NB4 (cell line): ENCODE measurements at regions not wholly inside any gene's neighbourhood (a gene's known extent, or its start where the extent isn't known, plus 50 kb on each side); places are given as distances from the start of the nearest gene placed in this dataset.

Source experiments
- DNase-seq: peaks from one replicate; pipeline ENCODE4 v3.0.0; 2010; ENCODE audit warnings: low read depth
- H3K4me3 ChIP-seq: one replicate; pipeline ENCODE4 v1.5.1; 2011; ENCODE audit warnings: mild to moderate bottlenecking, low read depth, low read length, moderate library complexity
- MYC ChIP-seq: IDR thresholded peaks from 2 replicates; pipeline ENCODE4 v1.6.1; 2011; ENCODE audit warnings: low read depth, low read length
- POLR2A ChIP-seq: IDR thresholded peaks from 2 replicates; pipeline ENCODE4 v1.6.1; 2011; ENCODE audit warnings: mild to moderate bottlenecking; ENCODE audit not compliant: insufficient read length; ENCODE audit errors: extremely low read depth
- TF ChIP-seq, protein P1 (sequence below): IDR thresholded peaks from one replicate; pipeline ENCODE4 v1.5.1; 2012; ENCODE audit warnings: low read depth, low read length
- TF ChIP-seq, protein P2 (sequence below): IDR thresholded peaks from 2 replicates; pipeline ENCODE4 v1.6.1; 2011; ENCODE audit warnings: low read depth, low read length

- DNase-seq = no peak
- H3K4me3 ChIP-seq = no peak overlapping the region
- TF ChIP-seq POLR2A (no peak), MYC (no peak)
- TF ChIP-seq, protein P1, sequence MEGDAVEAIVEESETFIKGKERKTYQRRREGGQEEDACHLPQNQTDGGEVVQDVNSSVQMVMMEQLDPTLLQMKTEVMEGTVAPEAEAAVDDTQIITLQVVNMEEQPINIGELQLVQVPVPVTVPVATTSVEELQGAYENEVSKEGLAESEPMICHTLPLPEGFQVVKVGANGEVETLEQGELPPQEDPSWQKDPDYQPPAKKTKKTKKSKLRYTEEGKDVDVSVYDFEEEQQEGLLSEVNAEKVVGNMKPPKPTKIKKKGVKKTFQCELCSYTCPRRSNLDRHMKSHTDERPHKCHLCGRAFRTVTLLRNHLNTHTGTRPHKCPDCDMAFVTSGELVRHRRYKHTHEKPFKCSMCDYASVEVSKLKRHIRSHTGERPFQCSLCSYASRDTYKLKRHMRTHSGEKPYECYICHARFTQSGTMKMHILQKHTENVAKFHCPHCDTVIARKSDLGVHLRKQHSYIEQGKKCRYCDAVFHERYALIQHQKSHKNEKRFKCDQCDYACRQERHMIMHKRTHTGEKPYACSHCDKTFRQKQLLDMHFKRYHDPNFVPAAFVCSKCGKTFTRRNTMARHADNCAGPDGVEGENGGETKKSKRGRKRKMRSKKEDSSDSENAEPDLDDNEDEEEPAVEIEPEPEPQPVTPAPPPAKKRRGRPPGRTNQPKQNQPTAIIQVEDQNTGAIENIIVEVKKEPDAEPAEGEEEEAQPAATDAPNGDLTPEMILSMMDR = no peak
- TF ChIP-seq, protein P2, sequence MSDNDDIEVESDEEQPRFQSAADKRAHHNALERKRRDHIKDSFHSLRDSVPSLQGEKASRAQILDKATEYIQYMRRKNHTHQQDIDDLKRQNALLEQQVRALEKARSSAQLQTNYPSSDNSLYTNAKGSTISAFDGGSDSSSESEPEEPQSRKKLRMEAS = no peak
These were observed 86.3 kb upstream of the MBOAT2 start for GRCh38 chr2:9089831-9090230.

DNA sequence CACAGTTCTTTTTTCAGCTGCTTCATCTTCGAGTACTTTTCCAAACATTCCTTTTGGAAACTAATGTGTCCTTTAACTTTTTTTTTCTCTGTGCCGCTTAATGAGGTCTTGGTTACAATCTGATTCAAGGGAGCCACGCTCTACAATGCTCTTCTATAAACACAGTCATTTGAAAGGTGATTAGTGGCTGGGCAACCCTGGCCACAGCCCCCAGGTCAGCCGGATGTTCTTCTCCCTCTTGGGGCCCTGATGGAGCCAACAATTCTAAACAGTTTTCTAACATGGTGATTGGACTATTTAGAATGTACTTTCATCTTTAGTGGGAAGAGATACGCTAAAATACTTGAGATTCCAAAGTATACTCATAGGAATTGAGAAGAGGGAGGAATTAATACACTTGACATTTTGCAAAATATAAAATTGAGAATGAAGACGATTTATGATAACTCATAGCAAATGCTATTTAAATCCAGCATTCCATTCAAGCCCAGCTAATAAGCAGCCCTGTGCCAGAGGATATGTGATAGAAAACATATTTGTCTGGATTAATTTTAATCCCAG, 83.7 kb upstream of the MBOAT2 start:
- DNase-seq = no peak
- no peak overlapping the region for H3K4me3 ChIP-seq
- TF ChIP-seq POLR2A (no peak), MYC (no peak)
- TF ChIP-seq, protein P1 = no peak
- TF ChIP-seq, protein P2 = no peak

DNA sequence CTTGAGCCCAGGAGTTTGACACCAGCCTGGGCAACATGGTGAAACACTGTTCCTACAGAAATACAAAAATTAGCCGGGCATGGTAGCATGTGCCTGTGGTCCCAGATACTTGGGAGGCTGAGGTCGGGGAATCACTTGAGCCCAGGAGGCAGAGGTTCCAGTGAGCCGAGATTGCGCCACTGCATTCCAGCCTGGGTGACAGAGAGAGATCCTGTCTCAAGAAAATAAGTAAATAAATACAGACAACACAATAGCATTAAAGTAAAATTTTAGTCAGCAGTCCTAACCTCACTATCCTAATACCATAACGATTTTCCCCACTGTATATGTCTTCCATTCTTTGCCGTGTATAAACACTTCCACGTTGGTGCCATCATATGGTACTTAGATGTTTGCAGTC, 83.0 kb upstream of the MBOAT2 start:
- DNase-seq = no peak
- no peak overlapping the region for H3K4me3 ChIP-seq
- TF ChIP-seq, protein P1 = no peak
- no peak for TF ChIP-seq POLR2A

DNA sequence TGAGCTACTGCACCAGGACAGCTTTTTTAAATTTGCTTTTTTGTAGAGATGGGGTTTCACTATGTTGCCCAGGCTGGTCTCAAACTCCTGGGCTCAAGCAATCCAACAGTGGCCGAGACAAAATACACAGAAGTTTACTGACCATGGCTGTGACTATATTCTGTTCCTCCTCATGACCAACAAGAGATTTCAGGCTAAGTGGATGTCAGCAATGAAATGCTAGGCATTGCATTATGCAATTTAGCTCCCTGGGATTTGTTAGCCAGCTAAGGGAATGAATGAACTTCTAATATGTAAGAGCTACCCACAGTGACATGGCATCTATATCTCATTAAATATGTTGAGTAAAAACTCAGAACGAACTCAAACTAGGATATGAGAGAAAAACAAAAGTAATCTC, 81.9 kb upstream of the MBOAT2 start:
- DNase-seq = no peak
- TF ChIP-seq, protein P2 = no peak
- TF ChIP-seq, protein P1 = no peak
- no peak for TF ChIP-seq MYC
- no peak for TF ChIP-seq POLR2A

DNA sequence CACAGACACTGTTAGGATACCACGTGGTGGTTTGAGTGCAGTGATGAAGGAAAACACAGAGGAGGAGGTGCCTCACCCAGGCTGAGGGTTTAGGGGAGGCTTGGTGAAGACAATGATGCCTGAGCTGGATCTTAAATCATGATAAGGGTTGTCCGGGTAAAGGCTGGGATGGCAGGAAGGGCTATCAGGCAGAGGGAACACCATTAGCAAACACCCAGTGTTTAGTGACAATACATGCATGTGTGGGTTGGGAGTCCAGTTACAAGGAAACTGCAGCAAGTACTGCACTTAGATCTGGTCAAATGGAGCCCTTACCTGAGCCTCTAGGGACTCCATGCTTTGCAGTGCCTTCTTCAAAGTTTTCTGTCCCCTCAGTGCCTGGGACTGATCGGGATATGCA, 79.8 kb upstream of the MBOAT2 start:
- H3K4me3 ChIP-seq = no peak overlapping the region
- no peak for TF ChIP-seq POLR2A
- TF ChIP-seq, protein P2 = no peak
- TF ChIP-seq MYC = no peak
- TF ChIP-seq, protein P1 = no peak
- DNase-seq = no peak

More for the DNA sequence above, 81.9 kb upstream of the MBOAT2 start:
- no peak overlapping the region for H3K4me3 ChIP-seq

DNA sequence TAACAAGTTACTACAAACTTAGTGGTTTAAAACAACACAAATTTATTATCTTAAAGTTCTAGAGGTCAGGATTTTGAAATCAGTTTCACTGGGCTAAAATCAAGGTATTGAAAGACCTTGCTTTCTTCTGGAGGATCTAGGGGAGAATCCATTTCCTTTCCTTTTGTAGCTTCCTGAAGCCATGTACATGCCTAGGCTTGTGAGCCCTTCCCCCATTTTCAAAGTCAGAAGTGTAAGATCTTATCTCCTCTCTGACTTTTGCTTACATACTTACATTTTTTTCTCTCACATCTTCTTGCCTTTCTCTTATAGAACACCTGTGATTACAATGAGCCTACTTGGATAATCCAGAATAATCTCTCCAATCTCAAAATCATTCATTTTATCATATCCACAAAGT, 78.7 kb upstream of the MBOAT2 start:
- TF ChIP-seq MYC (no peak), POLR2A (no peak)
- TF ChIP-seq, protein P2 = no peak
- TF ChIP-seq, protein P1 = no peak
- DNase-seq = no peak
- H3K4me3 ChIP-seq = no peak overlapping the region
